ENCODE measurements at regions not wholly inside any gene's neighbourhood (a gene's known extent, or its start where the extent isn't known, plus 50 kb on each side); places are given as distances from the start of the nearest gene placed in this dataset.

DNA sequence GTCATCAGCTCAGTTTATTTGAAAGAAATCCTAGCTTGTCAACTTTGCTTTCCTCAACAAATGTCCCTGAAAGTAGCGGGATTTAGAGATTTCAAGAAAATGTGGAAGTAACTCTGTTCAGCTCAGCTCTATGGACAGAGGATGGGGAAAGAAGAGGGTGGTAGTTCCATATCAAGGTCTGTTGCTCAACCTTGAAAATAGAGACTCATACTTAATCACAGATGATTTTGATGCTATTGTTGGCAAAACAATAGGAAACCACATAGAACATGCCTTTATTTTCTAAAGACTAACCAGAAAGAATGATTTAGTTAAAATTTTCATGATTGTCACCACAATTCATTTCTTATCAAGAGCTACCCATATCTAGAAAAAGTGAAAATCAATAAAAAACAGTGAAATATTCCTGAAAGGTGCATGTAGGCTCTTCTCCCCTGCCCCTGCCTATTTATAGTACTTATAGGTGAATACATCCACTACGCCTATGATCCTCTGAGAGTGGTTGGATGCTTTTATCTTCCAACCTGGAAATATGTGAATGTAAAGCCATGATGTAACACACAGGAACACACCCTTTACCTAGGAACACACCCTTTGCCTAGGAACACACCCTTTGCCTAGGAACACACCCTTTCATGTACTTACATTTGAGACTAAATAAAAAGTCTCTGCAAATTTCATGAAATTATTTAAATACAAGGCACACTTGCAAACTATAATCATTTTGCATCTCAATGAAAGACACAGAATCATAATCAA lies 65.8 kb downstream of the ETAA1 start:
- DNase-seq: no peak

- no peak for DNase-seq
These were observed 66.7 kb downstream of the ETAA1 start for GRCh38 chr2:67463810-67464209.

- no peak for DNase-seq
These were observed 68.5 kb downstream of the ETAA1 start for GRCh38 chr2:67465623-67466022.

GRCh38 chr2:67466734-67467133 lies 69.6 kb downstream of the ETAA1 start:
- no peak for DNase-seq

GRCh38 chr2:67471681-67472080 lies 74.5 kb downstream of the ETAA1 start:
- no peak for DNase-seq

DNA sequence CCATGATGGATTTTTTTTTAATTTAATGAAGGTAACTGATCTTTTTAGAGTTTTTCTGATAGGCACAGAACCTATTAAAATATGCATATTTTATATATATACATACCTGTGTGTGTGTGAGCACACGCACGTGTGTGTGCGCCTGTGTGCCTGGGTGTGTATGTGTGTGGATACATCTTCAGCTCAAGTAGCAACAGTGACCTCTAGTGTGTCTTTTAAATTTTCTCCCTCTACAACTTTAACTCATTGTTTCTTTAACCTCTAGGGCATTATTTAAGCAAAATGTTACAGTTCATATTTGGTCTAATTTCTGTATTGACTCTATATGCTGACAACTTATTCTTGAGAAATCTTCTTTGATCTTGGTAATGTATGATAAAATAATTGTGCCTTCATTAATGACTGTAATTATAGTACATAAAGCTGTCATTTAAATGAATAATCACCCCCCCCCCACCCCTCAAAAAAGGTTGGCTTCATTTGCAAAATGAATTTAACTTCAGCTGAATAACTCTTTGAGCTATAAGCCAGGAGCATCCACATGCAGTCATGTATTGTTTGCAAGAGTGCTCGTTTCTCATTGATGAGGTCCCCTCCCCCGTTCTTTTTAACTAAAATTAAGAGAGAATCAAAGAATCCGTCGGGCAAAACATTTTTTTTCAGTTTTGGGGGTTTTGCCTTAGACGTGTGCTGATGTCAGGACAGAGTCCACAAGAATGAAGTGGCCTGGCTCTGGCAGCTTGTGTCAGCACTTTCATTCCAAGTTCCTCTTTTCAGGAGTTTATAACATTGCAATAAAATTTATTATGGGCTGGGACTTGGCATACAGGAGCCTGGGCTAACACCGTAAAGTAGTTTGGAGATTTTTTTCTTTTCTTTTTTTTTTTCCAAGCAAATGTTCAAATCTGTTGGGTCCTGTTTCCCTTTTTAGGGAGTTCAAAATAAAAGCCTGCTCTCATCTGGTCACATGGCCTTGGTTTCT lies 80.0 kb downstream of the ETAA1 start:
- no peak for DNase-seq

DNA sequence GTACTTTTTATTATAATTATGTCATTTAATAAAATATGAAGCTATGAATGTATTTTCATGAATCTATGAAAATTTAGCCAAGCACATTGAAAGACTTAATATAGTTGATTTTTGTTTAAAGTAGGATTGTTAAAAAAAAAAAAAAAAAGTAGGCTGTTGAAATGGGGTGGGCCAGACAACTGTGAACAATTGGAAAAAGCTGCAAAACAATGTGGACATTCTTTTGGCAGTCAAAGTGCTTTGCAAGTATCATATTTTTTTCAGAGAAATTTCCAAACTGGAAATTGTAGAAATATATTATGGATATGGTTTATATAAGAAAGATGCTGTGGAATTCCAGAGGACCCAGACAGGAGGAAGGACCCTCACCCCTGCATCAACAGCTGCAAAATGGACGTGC lies 82.1 kb downstream of the ETAA1 start:
- no peak for DNase-seq

- DNase-seq: no peak
These were observed 88.3 kb downstream of the ETAA1 start for GRCh38 chr2:67485431-67485830.

DNA sequence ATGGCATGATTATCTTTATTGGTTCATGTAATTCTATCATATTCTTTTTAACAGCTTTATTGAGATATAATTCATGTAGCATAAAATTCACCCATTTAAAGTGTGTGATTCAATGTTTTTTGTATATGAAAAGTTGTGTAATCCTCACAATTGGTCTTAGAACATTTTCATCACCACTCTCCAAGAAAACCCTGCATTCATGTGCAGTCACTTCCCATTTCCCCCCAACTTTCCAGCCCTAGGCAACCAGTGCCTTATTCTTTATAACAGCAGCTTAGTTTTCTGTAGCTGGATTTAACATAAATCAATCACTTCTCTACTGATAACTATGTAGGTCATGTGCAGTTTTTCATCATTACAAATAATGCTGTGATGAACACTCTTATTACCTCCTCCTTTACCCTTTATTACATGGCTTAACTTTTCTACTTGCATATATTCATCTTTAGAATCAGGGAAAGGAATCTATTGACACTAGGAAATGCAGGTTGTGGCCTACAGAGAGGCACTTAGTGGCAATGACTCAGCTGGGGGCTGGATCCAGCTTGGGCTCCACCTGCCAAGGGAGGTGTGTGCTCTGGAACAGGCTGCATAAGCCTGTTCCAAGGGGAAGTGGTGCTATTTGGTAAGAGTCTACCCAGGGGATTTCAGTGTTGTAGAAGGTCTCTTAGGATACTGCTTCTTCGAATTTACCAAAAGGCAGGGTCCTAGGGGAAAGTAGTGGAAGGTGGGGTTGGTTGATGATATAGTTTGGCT lies 89.1 kb downstream of the ETAA1 start:
- no peak for DNase-seq

DNA sequence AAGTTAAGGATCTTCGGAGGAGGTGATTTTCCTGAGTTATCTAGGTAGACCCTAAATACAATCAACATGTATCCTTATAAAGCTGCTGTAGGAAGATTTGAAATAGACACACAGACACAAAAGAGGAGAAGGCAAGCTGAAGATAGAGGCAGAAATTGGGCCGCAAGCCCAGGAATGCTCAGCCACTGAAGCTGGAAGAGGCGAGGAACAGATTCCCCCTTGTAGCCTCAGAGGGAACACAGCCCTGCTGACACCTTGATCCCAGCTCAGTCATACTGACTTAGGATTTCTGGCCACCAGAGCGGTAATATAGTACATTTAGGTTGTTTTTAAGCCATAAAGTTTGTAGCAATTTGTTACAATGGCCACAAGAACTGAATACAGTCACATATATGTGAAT lies 90.9 kb downstream of the ETAA1 start:
- DNase-seq: no peak

DNA sequence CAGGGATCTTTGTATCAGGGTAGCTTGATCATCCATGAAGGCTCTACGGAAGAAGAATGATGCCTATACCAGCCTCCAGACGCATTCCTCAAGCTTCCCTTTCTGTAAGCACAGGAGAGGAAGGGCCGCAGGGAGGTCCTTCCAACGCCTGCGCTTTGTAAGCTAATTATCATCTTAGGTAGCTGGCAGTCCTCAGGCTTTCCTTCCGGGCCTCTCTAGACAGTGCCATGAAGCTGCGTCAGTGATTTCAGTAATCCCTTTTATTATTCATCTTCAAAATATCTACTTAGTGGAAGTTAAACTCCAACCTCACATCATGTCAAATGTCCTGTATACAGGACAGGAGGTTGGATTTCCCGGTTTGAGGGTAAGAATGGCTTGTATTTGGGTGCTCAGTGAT lies 92.3 kb downstream of the ETAA1 start:
- no peak for DNase-seq

GRCh38 chr2:67498931-67499330 lies 101.8 kb downstream of the ETAA1 start:
- DNase-seq: no peak

GRCh38 chr2:67499989-67500388 lies 102.9 kb downstream of the ETAA1 start:
- no peak for DNase-seq

DNA sequence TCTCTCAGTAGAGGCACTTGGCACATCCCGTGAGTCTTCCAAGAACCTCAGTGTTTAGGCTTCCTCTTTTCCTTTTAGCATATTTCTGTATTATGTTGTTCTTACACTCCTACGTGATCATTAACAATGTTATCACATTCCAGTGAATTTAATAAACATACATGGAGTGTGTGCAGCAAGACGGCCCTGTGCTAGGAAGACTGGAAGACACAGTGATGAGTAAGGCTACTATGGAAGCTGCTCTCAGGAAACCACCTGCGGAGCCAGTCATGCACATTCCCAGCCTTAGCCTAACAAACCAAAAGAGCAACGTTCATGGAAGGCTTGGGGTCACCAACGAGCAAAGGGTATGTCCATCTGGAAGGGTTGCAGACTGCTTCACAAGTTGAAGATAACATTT lies 103.4 kb downstream of the ETAA1 start:
- DNase-seq: no peak

- DNase-seq: no peak
These were observed 105.4 kb downstream of the ETAA1 start for GRCh38 chr2:67502346-67503065.

DNA sequence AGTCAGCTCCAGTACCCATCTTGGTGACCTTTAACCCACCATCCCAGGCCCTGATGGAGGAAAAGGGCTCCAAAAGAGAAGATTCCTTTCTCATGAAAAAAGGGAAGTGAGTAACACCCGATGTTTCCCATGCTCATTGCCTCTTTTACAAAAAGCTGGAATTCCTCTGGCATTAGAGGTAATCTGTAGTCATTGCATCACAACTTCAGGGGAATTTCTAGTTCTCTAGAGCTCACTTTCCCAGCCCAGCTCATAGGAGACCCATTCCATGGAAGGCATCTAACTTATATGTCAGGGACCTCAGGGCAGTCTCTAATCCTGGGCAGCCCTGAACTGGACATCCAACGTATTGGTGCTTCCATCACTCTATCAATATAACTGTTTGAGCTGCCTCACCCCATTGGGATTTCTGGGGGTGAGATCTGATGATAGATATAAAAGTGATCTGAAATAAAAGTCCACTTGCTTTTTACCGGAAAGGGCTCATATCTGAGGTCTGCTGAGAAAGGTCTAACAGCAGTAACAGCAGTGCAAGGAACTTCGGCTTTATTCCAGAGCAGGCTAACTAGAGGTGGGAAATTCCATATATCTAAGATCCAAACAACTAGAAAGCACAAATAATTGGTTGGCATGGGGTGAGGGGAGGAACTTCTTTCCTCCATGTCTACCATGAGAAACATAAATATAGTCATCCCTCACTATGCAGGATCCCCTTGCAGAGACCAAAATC lies 106.1 kb downstream of the ETAA1 start:
- no peak for DNase-seq

DNA sequence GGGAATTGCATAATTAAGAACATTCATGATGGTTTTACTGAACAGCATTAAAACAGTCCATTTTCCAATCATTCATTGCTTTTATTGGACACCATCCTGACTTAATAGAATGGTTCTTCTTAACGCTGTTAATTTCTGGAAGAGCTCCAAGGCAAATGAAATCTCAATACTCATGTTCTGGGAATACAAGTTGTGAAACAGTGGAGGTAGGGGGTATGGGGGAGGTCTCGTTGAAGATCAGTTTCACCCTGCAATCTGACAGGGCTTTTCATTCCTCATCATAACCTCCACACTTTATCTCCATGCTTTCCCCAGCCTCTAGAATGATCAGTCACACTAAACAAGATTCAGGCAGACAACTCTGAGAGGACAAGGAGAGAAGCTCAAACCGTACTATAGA lies 113.6 kb downstream of the ETAA1 start:
- no peak for DNase-seq

GRCh38 chr2:67514515-67514914 lies 117.4 kb downstream of the ETAA1 start:
- no peak for DNase-seq

DNA sequence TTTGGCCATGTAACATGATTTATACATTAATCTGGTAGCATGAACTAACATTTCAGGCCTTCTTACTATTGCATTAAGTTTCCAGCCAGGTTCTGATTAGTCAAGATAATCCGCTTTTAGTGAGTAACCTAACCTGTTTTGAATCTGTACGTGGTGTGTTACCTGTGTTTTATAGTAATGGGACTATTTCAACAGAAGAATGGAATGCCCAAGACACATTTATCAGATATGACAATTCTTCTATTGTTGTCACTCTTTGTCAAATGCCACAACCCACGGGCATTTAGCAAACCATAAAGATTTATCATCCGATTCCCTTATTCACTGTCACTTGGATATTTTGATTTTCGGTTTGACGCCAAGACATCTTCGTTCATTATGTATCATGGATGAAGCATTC lies 117.9 kb downstream of the ETAA1 start:
- DNase-seq: no peak

DNA sequence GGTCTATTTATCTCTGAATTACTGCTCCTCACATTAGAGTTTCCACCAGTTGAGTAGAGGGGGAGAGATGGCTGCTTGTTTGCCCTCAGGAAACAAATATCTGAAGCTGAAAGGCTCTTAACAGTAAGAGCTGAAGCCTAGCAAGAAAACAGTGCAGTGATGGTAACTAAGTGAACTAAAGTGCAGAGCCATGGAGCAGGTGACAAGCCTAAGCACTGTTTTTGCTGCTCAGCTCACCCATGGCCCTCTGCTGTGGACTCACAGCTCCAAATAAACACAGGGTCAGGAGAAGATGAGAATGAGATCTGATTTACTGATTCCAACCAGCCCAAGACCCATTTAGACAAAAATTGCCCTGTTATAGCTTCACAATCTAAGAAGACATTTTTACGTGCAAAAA lies 118.4 kb downstream of the ETAA1 start:
- no peak for DNase-seq

- no peak for DNase-seq
These were observed 119.2 kb downstream of the ETAA1 start for GRCh38 chr2:67516362-67516761.

All from T1000 (cell line).